Fibroblast of skin of left quadriceps (primary cell): ENCODE measurements at regions not wholly inside any gene's neighbourhood (a gene's known extent, or its start where the extent isn't known, plus 50 kb on each side); places are given as distances from the start of the nearest gene placed in this dataset.
"Not testable (repeated sequence)": the region's sequence is repeated elsewhere in the genome, so short reads cannot be mapped to it uniquely, and the experiment has no call there.

Source experiments
- DNase-seq, 2 experiments: peaks; one replicate each; pipeline ENCODE4 v3.0.0-alpha.2; 2013; ENCODE audit warnings: low read depth in 2 of 2

DNA sequence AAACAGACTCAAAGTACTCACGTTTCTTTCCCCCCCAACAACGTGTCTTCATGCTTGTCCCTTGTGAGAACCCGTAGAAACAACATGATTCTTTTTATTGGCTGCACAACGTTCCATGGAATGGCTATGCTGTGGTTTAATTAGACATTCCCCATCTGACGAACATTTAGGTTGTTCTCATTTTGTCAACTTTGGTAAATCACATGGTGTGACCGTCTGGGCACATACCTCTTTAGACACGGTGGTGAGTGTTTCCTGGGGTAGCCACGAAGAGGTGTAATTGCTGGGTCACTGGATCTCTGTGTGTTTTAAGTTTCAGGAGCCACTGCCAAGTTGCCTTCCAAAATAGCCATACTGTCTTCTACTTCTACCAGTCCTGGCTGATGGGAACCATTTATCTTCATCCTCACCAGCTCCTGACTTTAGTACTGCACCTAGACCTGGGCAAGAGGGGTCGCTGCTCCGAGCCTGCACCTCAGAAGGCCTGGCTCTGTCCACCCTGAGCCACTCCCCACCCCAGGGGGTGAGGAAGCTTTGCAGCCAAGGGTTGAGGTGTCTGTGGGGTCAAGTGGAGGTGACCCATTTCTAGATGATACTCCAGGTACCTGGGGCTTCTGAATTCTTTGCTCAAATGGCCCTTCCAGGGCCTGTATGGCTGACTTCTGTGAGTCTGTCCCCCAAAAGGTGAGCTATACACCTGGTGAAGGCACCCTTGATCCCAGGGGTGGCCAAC is 84.7 kb downstream of the IRX5 start:
- no peak for DNase-seq

DNA sequence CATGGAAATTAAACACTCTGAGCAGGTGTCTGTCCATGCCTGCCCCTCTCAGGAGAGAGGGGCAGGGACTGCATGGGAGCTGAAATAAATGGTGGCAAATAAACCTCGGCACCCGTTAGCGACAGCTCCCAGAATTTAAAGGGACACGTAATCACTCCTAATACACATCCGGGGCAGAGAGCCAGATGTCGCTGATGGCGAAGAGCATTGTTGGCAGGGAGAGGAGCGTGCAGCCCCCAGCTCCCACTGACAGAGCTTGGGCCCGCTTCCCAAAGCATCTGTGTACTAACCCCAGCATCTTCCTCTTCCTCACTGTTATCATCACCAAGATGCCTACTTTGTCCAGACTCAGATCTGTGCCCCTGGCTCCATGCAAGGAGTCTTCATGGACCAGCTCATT is 85.8 kb downstream of the IRX5 start:
- no peak for DNase-seq

DNA sequence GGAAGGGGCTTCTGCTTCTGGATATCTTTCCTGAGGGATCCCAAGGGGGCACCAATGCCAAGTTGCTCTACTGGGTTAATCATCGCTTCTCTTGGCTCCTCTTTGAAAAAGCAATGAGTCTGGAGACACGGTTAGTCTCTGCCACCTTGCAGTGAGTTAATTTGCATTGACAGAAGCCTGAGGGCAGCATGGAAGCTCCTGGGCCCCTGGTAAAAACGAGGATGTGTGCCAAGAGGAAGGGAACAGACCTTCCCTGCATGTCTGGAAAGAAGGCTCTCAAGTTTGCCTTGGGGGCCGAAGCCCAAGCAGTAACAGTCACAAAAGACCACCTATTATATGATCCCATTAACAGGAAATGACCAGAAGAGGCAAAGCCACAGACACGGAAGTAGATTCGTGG is 86.7 kb downstream of the IRX5 start:
- no peak for DNase-seq

DNA sequence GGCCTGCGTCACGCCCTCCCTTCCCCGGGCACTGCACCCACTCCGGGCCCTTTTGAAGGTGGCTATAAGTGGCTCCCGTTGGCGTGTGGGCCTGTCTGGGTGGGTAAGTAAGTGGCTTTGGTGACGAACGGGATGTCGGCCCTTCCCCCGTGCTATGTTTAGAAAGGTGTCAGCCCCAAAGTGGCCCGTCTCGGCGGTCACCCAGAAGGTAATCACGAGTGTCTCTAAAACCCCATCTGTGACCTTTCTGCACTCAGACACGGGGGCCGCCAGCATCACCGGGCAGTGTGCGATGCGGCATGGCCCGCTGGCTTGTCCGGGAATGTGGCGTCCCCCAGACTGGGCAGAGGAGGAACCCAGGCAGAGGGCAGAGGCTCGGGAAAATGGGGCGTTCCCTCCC is 88.2 kb downstream of the IRX5 start:
- no peak for DNase-seq

DNA sequence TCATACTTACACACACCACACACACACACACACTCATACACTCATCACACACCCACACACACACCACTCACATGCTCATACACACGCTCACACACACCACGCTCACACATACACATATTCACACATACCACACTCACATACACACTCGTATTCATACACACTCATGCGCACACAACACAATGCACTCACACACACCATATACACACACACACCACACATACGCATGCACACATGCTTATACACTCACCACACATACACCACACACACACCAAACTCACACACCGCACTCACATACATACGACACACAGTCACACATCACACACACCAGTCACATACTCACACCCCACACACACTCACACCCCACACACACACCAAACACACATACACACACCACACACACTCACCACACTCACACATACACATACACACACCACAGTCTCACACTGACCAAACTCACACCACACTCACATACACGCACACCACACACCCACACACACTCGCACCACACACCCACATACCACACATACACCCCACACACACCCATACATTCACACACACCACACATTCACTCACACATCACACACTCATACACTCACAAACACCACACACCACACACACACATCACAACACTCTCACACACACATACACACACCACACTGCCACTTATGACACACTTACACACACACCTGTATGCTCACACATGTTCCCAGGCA is 88.9 kb downstream of the IRX5 start:
- no peak for DNase-seq

DNA sequence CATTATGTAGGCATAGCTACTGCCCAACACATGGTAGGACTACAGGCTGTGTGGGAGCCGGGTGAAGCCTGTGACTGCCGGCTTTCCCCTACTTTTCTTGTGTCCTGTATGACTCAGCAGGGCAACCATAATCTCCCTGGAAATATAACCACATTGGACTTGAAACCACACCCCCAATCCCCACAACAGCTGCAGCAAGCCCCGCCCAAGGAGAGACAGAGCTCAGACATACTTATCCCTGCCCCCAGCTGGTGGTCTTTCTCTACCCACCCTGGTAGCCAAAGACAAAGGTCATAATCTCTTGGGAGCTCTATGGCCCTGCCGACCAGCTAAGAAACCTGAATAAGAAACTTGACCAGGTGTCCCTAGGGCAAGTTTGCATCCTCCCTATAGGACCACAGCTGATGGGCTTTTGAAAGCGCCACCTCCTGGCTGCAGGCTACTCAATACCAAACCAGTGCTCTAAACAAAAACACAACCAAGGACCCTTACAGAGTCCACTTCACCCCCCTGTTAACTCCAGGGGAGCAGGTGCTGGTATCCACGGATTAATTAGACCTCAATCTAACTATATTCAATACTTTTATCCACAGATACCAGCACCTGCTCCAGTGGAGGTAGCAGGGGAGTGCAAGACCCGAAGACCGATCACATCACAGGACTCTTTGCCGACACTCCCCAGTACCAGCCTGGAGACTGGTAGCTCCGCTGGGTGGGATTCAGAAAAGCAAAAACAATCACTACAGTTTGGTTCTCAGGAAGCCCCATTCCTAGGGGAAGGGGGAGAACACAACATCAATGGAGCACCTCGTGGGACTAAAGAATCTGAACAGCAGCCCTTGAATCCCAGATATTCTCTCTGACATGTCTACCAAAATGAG is 91.2 kb downstream of the IRX5 start:
- DNase-seq = no peak

DNA sequence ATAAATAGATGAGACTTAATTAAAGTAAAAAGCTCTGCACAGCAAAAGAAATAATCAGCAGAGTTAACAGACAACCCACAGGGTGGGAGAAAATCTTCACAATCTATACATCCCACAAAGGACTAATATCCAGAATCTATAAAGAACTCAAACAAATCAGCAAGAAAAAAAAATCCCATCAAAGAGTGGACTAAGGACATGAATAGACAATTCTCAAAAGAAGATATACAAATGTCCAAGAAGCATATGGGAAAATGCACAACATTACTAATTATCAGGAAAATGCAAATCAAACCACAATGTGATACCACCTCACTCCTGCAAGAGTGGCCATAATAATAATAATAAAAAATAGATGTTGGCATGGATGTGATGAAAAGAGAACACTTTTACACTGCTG is 96.6 kb downstream of the IRX5 start:
- DNase-seq = not testable (repeated sequence)

DNA sequence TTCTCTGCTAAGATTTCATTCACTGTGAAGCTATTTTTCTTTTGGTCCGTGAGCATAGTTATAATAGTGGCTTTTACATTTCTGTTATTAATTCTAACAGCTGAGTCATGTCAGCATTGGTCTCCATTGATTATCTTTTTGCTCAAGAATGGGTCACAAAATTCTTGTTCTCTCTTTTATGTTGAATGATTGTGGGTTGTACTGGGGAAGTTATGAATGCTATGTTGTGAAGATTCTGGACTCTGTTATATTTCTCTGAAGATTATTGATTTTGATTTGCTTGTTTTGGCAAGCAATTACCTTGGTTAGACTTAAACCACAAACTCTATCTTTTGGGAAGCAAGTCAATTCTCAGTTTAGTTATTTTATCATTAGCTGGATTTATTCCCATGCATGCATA is 98.8 kb downstream of the IRX5 start:
- no peak for DNase-seq

DNA sequence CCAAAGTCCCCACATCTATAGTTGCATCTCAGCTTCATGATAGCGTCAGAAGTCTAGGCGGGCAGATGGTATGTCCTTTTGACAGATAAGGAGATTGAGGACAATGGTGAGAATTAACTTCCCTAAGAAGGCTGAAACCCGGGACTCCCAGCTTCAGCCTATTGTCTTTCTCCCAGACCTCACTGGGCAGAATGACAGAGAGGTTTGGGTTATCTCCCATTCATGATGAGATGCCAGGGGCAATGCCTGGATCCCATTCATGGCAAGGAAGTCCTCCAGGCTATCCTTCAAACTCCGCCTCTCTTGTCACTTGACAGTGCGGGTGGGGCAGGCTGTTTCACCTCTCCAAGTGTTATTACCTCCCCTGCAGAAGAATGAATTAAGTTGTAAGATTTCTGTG is 100.3 kb downstream of the IRX5 start:
- DNase-seq = no peak

DNA sequence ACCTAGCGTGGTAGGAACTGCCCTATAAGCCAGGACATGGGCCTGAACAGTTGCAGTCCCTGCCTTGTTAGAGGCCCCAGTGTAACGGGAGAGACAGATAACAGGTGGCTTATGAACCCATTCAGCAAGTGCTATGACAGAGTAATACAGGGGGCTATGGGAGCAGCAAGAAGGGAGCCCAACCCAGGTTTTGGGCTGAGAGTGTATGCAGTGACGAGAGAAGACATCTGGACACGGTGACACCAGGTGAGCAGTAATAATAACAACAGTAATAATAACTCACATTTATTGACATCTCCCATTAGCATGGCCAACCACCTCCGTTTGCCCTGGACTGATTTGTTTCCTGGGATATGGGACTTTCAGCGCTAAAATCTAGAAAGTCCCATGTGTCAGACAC is 100.8 kb downstream of the IRX5 start:
- DNase-seq = no peak

DNA sequence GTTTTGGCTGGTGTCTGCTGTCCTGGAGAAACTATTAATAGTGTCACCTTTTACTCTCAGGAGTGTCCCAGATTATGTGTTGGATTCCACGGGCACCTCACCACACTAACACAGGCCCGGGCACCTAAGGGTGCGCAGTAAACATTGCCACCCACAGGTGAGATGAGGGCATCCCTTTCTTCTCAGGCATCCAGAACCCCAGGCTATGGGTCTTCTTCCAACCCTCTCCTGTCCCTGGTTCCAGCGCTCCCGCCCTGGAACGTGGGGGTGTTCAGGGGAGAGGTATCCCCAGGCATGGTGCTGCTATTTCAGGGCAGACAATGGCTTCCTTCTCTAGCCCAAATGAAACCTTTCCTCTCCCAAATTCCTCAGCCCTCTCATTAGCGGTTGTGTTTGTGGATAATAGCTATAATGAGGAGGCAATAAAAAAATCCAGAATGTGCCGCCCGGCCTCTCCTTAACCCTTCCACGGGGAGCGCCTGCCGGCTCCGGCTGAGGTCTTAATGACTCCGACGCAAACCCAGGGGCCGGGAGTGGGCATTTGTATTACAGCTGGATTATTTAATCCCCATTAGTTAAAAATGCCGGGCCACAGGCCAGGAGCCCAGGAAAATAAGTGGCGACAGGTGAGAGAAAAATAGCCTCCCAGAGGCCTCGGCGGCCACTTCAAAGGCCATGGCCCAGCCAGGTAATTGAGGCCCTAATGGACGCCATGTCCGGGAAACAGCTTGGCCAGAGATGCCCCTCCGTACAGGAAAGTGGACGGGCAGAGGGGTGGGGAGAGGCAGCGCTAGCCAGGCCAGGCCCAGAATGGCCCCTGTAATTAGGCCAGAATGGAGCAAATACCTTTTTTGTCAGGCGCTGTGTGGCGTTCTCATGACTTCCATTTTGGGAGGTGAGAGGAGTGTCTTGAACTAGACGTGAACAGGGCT is 102.8 kb downstream of the IRX5 start:
- DNase-seq = no peak

DNA sequence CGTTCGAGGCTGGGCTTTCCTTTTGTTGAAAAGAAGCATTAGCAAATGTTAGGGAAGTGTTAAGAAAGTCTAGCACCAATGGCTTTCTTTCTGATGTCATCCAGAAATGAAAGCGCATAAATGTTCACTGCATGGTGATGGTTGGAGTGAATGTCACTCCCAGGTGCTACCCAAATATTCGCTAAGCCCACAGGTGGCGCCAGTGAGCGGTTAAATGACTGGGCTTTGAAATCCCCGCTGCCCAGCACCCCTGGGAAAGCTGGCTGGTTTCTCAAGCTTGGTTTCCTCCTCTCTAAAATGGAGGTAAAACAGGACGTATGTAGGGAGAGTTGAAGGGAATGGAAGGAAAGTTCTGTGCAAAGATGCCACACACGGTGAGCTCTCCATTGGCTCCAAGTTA is 104.4 kb downstream of the IRX5 start:
- no peak for DNase-seq

DNA sequence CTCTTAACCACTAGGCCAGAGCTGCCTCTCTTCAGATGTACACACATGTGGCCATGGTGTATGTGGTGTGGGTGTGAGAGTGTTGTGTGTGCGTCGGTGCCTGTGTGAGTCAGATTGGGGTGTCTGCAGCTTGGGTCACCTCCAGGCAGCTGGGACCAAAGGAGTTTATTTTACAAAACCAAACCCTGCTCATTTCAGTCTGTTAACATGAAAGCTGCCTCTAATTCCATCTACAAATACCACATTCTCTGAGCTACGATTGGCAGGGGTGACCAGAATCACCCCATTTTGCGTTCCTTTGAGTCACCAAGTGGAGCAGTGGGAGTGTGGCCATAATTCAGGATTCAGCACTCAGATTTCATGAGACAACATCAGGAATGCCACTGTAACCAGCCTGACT is 105.3 kb downstream of the IRX5 start:
- peak in 1 of 2 experiments; percentile 12 for DNase-seq

DNA sequence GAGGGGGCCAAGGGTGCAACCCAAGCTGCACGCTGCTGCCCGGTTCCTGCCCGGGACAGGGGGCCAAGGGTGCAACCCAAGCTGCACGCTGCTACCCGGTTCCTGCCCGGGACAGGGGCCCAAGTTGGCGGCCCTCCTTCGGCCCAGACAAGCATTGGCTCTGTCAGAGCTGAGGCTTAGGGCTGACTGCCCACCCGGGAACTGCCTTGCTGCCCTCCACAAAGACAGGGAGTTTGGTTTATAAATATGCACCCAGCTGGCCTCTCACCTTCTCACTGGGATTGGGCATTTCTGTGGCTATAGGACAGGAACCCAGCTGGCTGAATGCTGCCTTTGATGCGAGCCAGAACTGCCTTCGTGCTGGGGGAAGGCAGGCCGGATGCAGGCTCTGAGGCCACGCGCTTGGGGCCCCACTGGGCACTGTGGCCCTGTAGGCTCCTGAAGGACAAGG is 105.7 kb downstream of the IRX5 start:
- no peak for DNase-seq

DNA sequence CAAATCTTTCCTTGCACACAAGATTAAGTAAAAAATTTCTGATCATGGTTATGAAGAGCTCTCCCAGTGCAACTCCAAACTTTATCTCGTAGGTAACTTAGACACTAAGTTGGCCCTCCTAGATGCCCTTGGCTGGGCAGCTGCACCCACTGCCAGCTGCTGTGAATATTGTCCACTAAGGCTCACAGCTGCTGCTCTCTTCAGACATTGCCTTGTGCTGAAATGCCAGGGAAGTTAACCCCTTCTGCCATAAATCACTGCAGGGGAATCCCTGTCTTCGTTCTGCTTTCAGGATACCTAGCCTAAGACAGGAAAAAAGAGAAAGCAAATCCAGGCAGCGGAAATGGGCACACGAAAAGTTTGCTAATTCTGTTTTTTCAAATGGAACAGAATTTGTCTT is 106.4 kb downstream of the IRX5 start:
- no peak for DNase-seq

DNA sequence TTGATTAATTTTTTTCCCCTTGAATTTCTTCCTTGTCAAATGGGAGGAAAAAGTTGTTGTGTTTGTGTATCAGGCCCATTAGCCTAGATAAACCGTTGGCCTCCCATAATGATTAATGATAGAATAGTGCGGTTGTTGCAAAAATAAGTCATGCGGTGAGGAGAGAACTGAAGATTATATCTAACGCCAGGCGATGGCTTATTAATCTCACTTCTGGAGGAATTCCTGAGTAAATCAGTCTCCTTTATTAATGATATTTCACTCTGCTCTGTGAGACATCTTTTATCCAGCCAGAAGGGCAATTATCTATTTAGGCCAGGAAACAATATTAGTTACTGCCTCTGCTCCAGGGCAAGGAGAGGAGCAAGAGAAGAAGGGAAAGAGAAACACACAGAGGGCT is 107.3 kb downstream of the IRX5 start:
- no peak for DNase-seq

DNA sequence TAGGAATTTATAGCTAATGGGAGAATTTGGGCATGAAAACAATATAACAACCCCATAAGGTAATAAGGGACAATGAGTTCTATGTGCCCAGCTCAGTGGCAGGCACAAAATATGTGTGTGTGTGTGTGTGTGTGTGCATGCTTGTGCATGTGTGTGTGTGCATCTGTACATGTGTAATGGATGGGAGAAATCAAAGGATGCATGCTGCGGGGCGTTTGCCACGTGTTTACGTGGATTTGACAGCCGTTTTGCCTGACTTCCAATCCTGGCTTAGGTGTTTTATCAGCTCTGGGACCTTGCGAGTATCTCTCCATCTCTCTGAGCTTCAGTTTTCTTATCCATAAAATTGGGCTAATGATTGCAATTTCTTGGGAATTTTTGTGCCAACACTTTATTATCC is 108.4 kb downstream of the IRX5 start:
- DNase-seq = no peak

DNA sequence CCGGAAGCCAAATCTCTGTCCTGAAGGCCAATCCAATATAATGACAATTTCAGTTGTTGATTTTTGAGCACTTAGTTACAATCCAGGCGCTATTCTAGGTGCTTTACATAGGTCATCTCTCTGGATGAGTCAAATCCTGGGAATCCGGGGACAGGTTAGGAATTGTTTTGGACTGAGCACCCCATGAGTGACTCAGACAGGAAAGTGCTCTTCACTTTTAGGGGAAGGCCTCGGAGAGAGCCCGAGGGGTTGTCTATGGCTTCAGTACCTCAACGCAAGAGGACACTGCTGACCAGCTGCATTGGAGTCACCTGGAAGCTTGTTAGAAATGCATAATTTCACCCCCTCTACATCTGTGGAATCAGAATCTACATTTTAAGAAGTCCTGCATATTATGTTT is 108.8 kb downstream of the IRX5 start:
- no peak for DNase-seq

DNA sequence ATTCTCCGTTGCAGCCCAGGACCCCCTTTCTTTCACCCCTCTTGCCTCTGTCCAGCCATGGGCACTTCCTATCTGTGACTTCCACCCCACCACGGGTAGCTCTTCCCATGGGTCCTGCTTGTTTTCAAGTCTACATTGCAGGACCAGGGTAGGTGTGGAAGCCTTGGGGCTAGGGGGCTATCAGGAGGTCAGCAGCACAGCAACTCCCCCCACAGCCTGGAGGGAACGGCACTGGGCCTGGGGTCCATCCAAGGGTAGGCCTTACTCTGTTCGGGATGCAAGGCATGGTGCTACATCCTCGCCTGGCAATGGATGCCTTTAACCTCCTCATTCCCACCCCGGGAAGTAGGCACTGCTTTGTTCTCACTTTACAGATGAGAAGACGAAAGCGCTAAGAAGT is 109.3 kb downstream of the IRX5 start:
- no peak for DNase-seq

DNA sequence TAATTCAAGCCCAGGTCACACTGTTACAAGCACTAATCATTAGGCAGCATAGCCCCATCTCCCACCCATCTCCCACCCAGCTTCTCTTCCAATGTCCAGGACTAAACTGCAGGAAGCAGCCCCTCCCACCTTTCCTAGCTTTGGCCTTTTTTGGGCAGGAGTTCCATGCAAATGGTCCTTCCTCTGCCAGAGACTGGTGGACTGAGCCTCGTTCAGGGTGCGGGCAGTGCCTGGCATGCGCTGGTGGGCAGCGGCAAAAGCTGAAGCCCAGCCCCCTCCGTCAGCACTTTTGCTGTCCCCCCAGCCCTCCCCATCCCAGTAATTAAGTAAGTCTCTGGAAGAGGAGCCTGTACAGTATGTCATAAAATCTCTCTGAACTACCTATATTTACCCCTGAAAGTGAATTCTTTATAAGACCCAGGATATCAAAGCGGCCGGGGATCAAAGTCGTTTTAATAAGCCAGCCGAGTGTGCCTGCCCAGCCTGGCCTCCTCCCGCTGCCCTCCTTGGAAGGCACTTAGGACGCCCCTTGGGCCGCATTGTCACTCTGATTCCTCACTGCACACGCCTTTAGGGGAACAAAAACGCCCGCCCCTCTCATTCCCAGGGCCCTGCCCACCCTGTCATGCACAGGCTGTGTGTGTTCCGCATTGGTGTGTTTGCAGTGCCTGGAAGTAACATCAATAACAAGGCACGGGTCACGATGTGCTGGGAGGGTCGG is 109.9 kb downstream of the IRX5 start:
- no peak for DNase-seq
